Activated T-helper 1 cell treated with anti-CD3 and anti-CD28 coated beads, Interleukin-12 subunit alpha, Interleukin-12 subunit beta, Interleukin-2, Interleukin-4 antibody, amounts not matched to agents 30 ng/mL and 10 ng/mL and 1 ng/mL, durations not matched to agents 14 hours and 24 hours and 36 hours (primary cell): ENCODE measurements at regions not wholly inside any gene's neighbourhood (a gene's known extent, or its start where the extent isn't known, plus 50 kb on each side); places are given as distances from the start of the nearest gene placed in this dataset.

Experiments used
- DNase-seq: peaks from one replicate; pipeline ENCODE4 v3.0.0; 2021; ENCODE audit warnings: low spot score
- H3K27ac Mint-ChIP-seq: one replicate; pipeline ENCODE4 v1.8.0; 2021; ENCODE audit warnings: mild to moderate bottlenecking, mixed read lengths
- H3K27me3 Mint-ChIP-seq: one replicate; pipeline ENCODE4 v1.8.0; 2022; ENCODE audit warnings: mild to moderate bottlenecking, moderate library complexity, mixed read lengths; ENCODE audit not compliant: insufficient read depth
- H3K36me3 Mint-ChIP-seq: one replicate; pipeline ENCODE4 v1.8.0; 2021; ENCODE audit warnings: low read depth, mixed read lengths
- H3K4me1 Mint-ChIP-seq: one replicate; pipeline ENCODE4 v1.8.0; 2021; ENCODE audit warnings: low read depth, mixed read lengths
- H3K4me3 Mint-ChIP-seq: one replicate; pipeline ENCODE4 v1.8.0; 2021; ENCODE audit warnings: mild to moderate bottlenecking, moderate library complexity, mixed read lengths
- H3K9me3 Mint-ChIP-seq: one replicate; pipeline ENCODE4 v1.8.0; 2021; ENCODE audit warnings: mixed read lengths
- intact Hi-C: fragments of 100-400 bp; cut with micrococcal nuclease; formaldehyde crosslinking; loops from one replicate; pipeline ENCODE4 v1.15.1; 2024

DNA sequence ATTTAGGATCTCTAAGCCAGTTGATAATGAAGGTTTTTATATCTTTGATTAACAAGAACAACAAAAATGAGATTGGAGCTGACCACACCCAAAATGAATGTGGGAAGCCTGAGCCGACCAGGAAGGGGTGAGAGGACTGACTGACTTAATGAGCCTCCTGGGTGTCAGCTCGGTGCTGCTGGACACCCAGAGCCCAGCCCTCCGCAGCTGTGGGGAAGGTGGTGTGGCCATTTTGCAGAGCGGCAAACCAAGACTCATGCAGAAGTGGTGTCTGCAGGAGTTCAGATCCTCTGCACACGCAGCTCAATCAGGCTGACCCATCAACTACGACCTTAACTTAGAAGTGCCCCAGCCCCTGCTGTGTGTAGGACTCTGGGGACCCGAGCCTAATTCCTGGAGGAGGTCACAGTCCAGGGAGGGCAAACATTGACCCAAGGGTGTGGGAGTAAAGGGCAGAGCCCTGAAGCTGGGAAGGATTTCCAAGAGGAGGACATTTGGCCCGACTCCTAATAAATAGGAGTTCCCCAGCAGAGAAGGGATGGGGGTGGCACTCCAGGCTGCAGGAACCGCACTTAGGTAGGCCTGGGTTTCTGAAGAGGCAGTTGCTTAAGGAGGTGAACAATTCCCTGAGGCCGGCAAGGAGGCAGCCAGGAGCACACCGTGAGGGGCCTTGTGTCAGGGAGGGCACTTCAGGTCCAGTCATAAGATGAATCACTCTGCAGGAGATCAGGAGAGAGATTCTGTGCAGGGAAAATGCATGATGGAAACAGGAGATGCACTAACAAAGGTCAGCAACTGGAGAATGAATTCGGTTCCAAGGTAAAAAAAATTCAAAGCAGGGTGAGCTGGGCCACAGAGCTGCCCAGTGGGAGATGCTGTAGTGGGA is 197.1 kb upstream of the TPM1 start:
- Mint-ChIP-seq H3K27ac (no peak overlapping the region), H3K4me3 (no peak overlapping the region), H3K4me1 (no peaks in the 10 kb centered on the region), H3K9me3 (no peaks in the 10 kb centered on the region), H3K36me3 (no peaks in the 10 kb centered on the region), H3K27me3 (no peaks in the 10 kb centered on the region)
- intact Hi-C loops, result no loop called here
- no peak for DNase-seq

DNA sequence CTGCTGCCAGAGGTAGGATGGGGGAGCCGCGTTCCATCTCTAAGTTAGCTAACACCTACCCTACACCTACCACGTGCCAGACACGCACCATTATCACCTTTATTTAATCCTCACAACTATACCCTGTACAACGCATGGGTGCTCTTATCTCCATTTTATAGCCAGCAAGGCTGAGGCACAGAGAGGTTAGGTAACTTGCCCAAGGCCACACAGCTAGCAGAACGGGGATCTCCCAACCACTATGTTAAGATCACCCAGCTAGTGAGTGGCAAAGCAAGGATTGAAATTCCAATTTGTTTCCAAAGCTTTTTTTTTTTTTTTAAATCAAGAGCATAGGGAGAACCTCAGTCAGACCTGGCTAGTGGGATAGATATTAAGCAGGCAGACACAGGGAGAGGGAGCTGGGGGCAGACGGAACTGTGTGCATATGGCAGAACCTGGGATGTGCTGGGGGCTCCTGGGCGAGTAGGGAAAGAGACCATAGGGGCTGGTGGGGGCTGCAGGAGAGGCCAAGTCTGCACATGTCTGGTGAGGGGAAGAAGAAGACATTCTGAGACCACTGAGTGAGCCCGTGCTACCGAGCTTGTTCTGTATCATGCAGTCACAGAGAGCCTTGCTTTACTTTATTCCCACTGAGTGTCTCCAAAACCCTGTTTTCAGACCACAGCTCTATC is 196.3 kb upstream of the TPM1 start:
- no peaks in the 10 kb centered on the region for H3K4me1 Mint-ChIP-seq
- H3K9me3 Mint-ChIP-seq, result no peaks in the 10 kb centered on the region
- DNase-seq, result no peak
- no peaks in the 10 kb centered on the region for H3K27me3 Mint-ChIP-seq
- H3K27ac Mint-ChIP-seq, result no peak overlapping the region
- H3K4me3 Mint-ChIP-seq, result no peak overlapping the region
- intact Hi-C loops, result no loop called here
- H3K36me3 Mint-ChIP-seq, result no peaks in the 10 kb centered on the region

DNA sequence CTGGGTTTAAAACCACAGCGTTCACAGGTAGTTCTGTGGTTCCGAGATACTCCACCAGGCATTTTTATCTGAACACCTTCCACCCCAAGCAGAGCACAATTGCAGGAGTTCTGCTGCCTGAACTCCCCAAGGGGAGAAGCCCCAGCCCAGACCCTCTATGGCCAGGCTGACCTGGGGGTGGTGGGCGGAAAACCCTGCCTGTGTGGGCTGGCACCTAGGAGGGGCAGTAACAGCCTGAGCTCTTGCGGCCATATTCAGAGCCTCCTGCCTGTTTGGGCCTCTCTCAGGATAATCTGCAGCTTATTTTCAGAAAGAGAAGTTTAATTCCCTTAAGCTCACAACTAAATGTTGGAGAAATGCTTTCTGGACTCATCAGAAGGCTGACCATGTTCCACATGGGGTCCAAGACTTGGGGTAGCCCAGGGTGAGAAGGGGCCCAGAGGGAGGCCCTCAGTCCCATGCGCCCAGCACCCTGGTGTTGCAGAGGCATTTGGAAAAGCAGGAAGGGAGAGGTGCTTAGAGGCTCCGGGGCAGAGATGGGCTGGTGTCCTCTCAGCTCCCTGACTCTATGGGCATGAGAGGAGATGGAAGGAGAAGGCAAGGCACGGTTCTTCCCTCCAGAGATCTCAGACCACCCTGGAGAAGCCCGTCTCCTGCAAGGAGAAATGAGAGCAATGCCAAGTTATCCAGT is 195.6 kb upstream of the TPM1 start:
- Mint-ChIP-seq H3K4me3 (no peak overlapping the region), H3K36me3 (no peaks in the 10 kb centered on the region), H3K4me1 (no peaks in the 10 kb centered on the region), H3K27me3 (no peaks in the 10 kb centered on the region), H3K9me3 (no peaks in the 10 kb centered on the region), H3K27ac (no peak overlapping the region)
- no peak for DNase-seq
- intact Hi-C loops, result no loop called here

DNA sequence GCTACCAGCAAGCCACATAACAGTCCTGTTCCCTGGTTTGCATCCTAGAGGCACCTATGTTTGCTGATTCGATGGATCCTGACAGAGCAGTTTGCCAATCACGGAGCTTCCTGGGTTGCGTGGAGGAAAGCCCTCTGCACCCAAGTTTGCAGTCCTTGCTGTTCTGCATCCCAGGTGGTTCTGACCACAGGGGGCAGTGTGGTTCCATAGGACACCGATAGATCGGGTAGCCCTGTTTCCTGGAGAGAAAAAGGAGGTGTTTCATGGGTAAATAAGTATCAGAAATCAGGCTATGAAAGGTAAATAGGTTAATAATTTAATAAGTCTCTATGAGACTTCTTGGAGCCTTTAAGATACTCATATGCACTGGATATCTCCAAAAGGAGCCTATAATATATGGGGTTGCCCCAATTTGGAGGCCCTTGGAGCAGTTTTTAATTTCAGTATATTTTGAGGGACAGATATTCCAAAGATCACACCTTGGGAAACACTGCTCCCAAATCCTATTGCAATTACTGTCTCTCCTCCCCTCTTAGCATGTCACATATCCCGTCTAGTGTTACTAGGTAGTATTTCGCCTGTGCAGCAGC is 194.6 kb upstream of the TPM1 start:
- no peaks in the 10 kb centered on the region for H3K9me3 Mint-ChIP-seq
- H3K4me3 Mint-ChIP-seq, result no peak overlapping the region
- no peaks in the 10 kb centered on the region for H3K27me3 Mint-ChIP-seq
- peak; percentile 9 for DNase-seq
- H3K27ac Mint-ChIP-seq, result no peak overlapping the region
- intact Hi-C loops, result no loop called here
- H3K36me3 Mint-ChIP-seq, result no peaks in the 10 kb centered on the region
- no peaks in the 10 kb centered on the region for H3K4me1 Mint-ChIP-seq

DNA sequence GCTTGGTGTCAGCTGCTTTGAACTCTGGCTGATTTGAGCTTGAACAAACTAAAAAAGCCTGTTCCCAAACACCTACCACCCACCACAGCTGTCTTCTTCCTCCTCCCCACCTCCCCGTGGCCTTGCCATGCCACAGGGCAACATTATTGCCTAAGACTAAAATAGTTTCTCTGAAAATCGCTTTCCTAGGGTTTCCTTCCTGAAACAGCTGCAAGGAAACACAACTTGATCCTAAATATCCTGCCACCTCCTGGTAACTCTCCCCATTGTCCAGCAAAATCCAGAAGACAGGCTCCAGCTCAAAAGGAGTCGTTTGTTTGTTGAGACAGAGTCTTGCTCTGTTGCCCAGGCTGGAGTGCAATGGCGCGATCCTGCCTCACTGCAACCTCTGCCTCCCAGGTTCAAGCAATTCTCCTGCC is 193.9 kb upstream of the TPM1 start:
- Mint-ChIP-seq H3K9me3 (no peaks in the 10 kb centered on the region), H3K36me3 (no peaks in the 10 kb centered on the region), H3K27me3 (no peaks in the 10 kb centered on the region), H3K27ac (no peak overlapping the region), H3K4me3 (no peak overlapping the region), H3K4me1 (no peaks in the 10 kb centered on the region)
- intact Hi-C loops, result no loop called here
- no peak for DNase-seq

DNA sequence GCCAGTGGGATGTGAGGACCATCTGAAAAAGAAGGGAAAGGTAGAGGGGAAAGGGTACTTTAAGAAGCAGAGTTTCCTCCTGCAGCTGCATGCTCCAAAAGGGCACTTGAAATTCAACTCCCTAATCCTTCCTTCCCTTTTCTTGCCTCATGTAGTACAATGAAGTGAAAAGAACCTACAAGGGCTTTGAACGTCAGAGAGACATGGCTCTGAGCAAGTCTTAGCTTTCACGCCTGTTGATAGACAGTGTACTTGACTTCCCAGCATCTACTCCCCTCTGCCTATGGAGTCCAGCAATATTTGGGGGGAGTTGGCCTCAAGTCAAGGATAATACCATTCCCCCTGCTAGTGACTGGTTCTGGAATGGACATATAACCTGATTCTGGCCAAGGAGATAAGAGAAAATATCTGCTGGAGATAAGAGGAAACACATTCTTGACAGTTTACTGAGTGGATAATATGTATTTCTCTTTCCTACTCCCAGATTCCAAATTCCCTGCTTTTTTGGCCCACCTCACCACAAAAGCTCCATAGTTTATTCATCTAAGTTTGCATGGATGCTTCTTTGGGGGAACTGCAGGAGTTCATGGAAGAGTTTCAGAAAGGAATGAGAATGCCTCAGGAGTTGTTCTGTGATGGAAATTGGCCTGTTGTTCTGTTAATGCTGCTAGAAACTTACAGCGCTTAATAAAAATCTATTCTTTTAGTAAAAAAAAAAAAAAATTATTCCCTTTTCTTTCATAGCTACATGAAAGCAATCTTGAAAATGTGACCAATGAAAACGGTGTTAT is 193.0 kb upstream of the TPM1 start:
- intact Hi-C loops, result no loop called here
- Mint-ChIP-seq H3K27ac (no peak overlapping the region), H3K4me3 (no peak overlapping the region), H3K9me3 (no peaks in the 10 kb centered on the region), H3K4me1 (no peaks in the 10 kb centered on the region), H3K27me3 (no peaks in the 10 kb centered on the region), H3K36me3 (no peaks in the 10 kb centered on the region)
- no peak for DNase-seq

DNA sequence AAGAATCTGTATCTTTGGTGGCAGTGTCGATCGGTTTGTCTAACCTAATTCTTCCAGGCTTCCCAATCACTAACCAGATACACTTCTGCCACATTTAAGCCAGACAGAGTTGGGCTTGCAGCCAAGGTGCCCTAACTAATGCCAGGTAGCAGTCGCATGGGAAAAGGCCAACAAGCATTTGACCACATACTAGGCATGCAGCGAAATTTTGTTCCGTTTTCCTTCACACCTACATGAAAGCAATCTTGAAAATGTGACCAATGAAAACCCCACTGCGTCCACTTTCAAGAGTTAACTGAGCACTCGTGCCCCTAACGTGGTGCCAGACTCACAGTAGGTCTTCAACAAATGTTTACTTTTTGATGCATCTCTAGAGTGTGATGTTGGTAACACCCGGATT is 192.2 kb upstream of the TPM1 start:
- H3K9me3 Mint-ChIP-seq, result no peaks in the 10 kb centered on the region
- no peaks in the 10 kb centered on the region for H3K27me3 Mint-ChIP-seq
- no peak for DNase-seq
- intact Hi-C loops, result no loop called here
- H3K36me3 Mint-ChIP-seq, result no peaks in the 10 kb centered on the region
- H3K27ac Mint-ChIP-seq, result no peak overlapping the region
- H3K4me3 Mint-ChIP-seq, result no peak overlapping the region
- no peaks in the 10 kb centered on the region for H3K4me1 Mint-ChIP-seq

DNA sequence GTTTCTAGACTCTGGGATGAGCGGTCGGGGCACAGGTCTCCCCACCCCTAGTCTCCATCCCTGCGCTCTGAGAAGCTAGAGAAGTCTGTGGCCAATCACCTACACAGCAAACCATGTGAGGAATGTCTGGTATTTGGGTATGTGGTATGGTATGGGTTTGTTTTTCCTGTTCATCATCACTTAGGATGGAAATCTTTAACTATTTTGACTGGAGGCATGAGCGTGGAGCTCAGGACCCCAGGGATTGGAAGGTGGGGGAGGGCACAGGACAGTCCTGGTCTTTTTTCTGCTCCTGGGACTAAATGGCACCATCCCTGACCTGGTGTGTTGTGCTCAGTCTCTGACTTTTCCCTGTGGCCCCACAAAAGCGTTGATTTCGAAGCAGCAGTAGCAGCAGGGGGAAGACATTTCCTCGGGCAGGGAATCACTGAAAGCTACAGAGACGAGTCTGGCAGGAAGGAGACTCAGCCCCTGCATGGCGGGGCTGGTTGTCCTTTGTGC is 191.7 kb upstream of the TPM1 start:
- Mint-ChIP-seq H3K27ac (no peak overlapping the region), H3K27me3 (no peaks in the 10 kb centered on the region), H3K36me3 (no peaks in the 10 kb centered on the region), H3K4me1 (no peaks in the 10 kb centered on the region), H3K4me3 (no peak overlapping the region), H3K9me3 (no peaks in the 10 kb centered on the region)
- no peak for DNase-seq
- intact Hi-C loops, result no loop called here

DNA sequence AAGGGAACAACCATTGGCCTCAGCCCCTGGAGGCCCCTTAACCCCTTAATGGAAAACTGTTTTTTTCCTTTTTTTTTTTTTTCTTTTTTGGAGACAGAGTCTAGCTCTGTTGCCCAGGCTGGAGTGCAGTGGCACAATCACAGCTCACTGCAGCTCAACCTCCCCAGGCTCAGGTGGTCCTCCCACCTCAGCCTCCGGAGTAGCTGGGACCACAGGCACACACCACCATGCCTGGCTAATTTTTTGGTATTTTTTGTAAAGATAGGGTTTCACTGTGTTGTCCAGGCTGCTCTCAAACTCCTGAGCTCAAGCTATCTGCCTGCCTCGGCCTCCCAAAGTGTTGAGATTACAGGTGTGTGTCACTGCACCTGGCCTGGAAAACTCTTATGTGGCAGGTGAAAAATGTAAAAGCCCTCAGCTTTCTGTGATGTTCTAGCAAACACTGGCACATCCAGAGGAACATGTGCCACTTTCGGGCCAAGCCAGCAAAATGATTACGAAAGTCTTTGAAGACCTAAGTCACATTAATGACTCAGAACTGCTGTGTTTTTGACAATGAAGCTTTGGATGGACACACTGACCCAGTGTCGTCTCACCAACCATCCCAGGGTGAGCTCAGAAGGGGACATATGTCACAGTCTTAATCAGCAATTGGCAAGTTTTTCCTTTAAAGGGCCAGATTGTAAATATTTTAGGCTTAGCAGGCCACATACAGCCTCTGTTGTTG is 189.3 kb upstream of the TPM1 start:
- no peaks in the 10 kb centered on the region for H3K36me3 Mint-ChIP-seq
- intact Hi-C loops, result no loop called here
- no peak overlapping the region for H3K4me3 Mint-ChIP-seq
- no peaks in the 10 kb centered on the region for H3K4me1 Mint-ChIP-seq
- H3K9me3 Mint-ChIP-seq, result no peaks in the 10 kb centered on the region
- peaks cover 3% of the 10 kb centered on the region for H3K27me3 Mint-ChIP-seq
- DNase-seq, result no peak
- no peak overlapping the region for H3K27ac Mint-ChIP-seq

DNA sequence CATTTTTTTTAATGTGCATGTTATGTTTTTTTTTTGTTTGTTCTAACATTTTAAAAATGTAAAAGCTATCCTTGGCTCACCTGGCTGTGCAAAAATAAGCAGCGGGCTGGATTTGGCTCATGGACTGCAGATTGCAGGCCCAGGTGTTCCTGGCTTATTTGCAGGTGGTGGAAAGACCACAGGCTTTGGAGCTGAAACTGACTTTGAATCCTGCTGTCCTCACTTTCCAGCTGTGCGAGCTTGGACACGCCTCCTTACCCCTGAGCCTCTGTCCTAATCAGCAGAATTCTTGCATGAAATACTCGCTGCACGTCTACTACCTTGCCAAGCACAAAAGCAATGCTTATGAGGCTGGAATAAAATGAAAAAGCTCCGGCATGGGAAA is 188.7 kb upstream of the TPM1 start:
- H3K27me3 Mint-ChIP-seq, result peaks cover 3% of the 10 kb centered on the region
- intact Hi-C loops, result no loop called here
- H3K4me1 Mint-ChIP-seq, result no peaks in the 10 kb centered on the region
- H3K9me3 Mint-ChIP-seq, result no peaks in the 10 kb centered on the region
- DNase-seq, result no peak
- no peak overlapping the region for H3K4me3 Mint-ChIP-seq
- H3K27ac Mint-ChIP-seq, result no peak overlapping the region
- H3K36me3 Mint-ChIP-seq, result no peaks in the 10 kb centered on the region

DNA sequence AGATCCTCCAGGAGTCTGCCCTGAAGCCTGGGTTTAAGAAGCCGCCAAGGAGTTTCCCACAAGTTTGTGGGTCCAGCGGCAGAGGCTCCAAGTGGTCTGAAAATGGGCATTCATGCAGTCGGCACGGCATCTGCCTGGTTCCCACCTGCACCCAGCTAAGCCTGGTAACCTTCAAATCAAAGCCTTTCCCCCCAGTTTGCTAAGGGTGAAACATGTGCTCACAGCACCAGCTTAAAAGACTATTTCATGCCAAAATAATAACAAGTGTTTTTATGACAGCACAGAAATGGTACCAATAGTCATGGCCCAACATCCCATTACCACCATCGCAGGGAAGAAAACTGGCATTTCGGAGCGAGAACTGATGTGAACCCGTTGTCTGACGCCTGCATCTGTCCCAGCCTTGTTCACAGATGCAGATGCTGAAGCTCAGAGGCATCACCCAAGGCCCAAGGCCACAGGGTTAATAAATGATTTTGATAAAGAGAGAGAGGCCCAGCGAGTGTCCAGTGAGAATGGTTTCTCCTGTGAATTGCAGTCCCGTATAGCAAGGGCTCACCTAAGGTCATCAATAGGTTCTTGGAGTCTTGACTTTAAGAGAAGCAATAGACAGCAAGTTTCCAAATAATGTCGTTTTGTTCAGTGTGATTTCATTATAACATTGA is 188.0 kb upstream of the TPM1 start:
- no peaks in the 10 kb centered on the region for H3K4me1 Mint-ChIP-seq
- no peak overlapping the region for H3K4me3 Mint-ChIP-seq
- peaks cover 5% of the 10 kb centered on the region for H3K27me3 Mint-ChIP-seq
- no peak overlapping the region for H3K27ac Mint-ChIP-seq
- intact Hi-C loops, result no loop called here
- H3K9me3 Mint-ChIP-seq, result no peaks in the 10 kb centered on the region
- no peak for DNase-seq
- H3K36me3 Mint-ChIP-seq, result no peaks in the 10 kb centered on the region
